Kidney epithelial cell (primary cell): ENCODE measurements at regions not wholly inside any gene's neighbourhood (a gene's known extent, or its start where the extent isn't known, plus 50 kb on each side); places are given as distances from the start of the nearest gene placed in this dataset.

Source experiments
- DNase-seq: peaks from one replicate; pipeline ENCODE4 v3.0.0-alpha.2; 2010; ENCODE audit warnings: low read depth
- H3K27me3 ChIP-seq: 2 replicates; pipeline ENCODE4 v1.6.0; 2011; ENCODE audit warnings: low read length; ENCODE audit not compliant: control insufficient read depth, insufficient read depth
- H3K36me3 ChIP-seq: 2 replicates; pipeline ENCODE4 v1.5.1; 2011; ENCODE audit warnings: low read length; ENCODE audit not compliant: control insufficient read depth, insufficient read depth
- H3K4me3 ChIP-seq: 2 replicates; pipeline ENCODE4 v1.5.1; 2011; ENCODE audit warnings: low read depth, mild to moderate bottlenecking, control low read depth, low read length
- CTCF ChIP-seq: IDR thresholded peaks from 2 replicates; pipeline ENCODE4 v1.5.1; 2011; ENCODE audit warnings: mild to moderate bottlenecking, moderate library complexity, low read length, control low read depth, inconsistent platforms; ENCODE audit not compliant: insufficient read depth, poor library complexity, severe bottlenecking

GRCh38 chr18:73887801-73888200 lies 259.8 kb downstream of the FBXO15 start:
- no peaks in the 10 kb centered on the region for H3K36me3 ChIP-seq
- no peak for TF ChIP-seq CTCF
- no peak for DNase-seq
- no peak overlapping the region for H3K4me3 ChIP-seq
- no peaks in the 10 kb centered on the region for H3K27me3 ChIP-seq

DNA sequence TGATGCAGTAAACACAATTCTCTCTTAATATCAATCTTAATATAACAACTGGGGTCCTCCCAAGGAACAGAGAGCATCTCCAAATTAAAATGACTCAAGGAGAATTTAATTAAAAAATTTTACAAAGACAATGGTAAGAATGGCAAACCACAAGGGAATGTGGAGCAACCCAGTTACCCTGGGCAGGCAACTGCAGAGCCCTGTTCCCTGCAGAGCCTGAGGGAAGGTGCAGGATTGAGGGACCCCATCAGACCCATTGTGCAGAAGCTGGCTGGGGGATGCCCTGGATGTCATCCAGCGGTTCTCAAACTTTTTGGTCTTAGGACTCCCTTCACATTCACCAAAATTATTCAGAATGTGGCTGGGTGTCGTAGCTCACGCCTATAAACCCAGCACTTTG lies 262.8 kb downstream of the FBXO15 start:
- no peaks in the 10 kb centered on the region for H3K27me3 ChIP-seq
- H3K36me3 ChIP-seq: no peaks in the 10 kb centered on the region
- H3K4me3 ChIP-seq: no peak overlapping the region
- DNase-seq: no peak
- TF ChIP-seq CTCF: no peak

GRCh38 chr18:73881396-73881917 lies 266.2 kb downstream of the FBXO15 start:
- no peaks in the 10 kb centered on the region for H3K27me3 ChIP-seq
- TF ChIP-seq CTCF: no peak
- H3K4me3 ChIP-seq: no peak overlapping the region
- no peaks in the 10 kb centered on the region for H3K36me3 ChIP-seq
- DNase-seq: no peak

- H3K4me3 ChIP-seq: no peak overlapping the region
- DNase-seq: no peak
These were observed 267.2 kb downstream of the FBXO15 start for GRCh38 chr18:73880387-73880786.

DNA sequence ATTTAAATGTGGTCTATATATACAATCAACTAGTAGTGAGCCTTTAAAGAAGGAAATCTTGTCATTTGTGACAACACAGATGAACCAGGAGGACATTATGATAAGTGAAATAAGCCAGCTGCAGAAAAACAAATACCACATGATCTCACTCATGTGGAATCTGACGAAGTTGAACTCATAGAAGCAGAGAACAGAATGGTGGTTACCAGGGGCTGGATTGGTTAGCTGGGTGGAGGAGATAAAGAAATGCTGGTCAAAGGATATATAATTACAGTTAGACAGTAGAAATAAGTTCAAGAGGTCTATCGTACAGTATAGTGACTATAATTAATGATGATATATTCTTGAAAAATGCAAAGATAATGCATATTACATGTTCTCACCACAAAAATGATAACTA lies 267.9 kb downstream of the FBXO15 start:
- H3K27me3 ChIP-seq: no peaks in the 10 kb centered on the region
- TF ChIP-seq CTCF: no peak
- H3K4me3 ChIP-seq: no peak overlapping the region
- no peak for DNase-seq
- no peaks in the 10 kb centered on the region for H3K36me3 ChIP-seq

More at GRCh38 chr18:73880387-73880786, 267.2 kb downstream of the FBXO15 start:
- no peak for TF ChIP-seq CTCF
- Histone ChIP-seq H3K27me3 (no peaks in the 10 kb centered on the region), H3K36me3 (no peaks in the 10 kb centered on the region)

- no peak for TF ChIP-seq CTCF
- Histone ChIP-seq H3K4me3 (no peak overlapping the region), H3K27me3 (no peaks in the 10 kb centered on the region), H3K36me3 (no peaks in the 10 kb centered on the region)
- no peak for DNase-seq
These were observed 268.3 kb downstream of the FBXO15 start for GRCh38 chr18:73879328-73879727.
